Keratinocyte (primary cell): ENCODE measurements at regions not wholly inside any gene's neighbourhood (a gene's known extent, or its start where the extent isn't known, plus 50 kb on each side); places are given as distances from the start of the nearest gene placed in this dataset.

ENCODE experiments used
- DNase-seq: peaks from one replicate; pipeline ENCODE4 v3.0.0-alpha.2; 2011; ENCODE audit warnings: low read depth, missing footprints, low spot score
- FAIRE-seq: peaks from 2 replicates; lab custom pipeline; 2011; peaks lifted over from hg19 to GRCh38; lab: Jason Lieb, UNC
- H2AFZ ChIP-seq: 2 replicates; pipeline ENCODE4 v1.6.0; 2012; ENCODE audit warnings: low read length, control low read depth, inconsistent platforms; ENCODE audit not compliant: control insufficient read depth
- H3K27ac ChIP-seq: 2 replicates; pipeline ENCODE4 v1.5.1; 2011; ENCODE audit warnings: low read length; ENCODE audit not compliant: control insufficient read depth, insufficient read depth
- H3K27me3 ChIP-seq: 3 replicates; pipeline ENCODE4 v1.6.0; 2011; ENCODE audit warnings: low read length; ENCODE audit not compliant: control insufficient read depth, insufficient read depth; ENCODE audit errors: extremely low read depth
- H3K36me3 ChIP-seq, 2 experiments: 2 replicates in 1 of 2; 3 replicates in 1 of 2; pipeline ENCODE4 v1.5.1; 2011; ENCODE audit warnings: low read length in 2 of 2, mild to moderate bottlenecking in 1 of 2; ENCODE audit not compliant: control insufficient read depth in 2 of 2, insufficient read depth in 2 of 2; ENCODE audit errors: extremely low read depth in 1 of 2
- H3K4me1 ChIP-seq: 3 replicates; pipeline ENCODE4 v1.5.1; 2011; ENCODE audit warnings: low read length; ENCODE audit not compliant: control insufficient read depth, insufficient read depth; ENCODE audit errors: extremely low read depth
- H3K4me2 ChIP-seq: 3 replicates; pipeline ENCODE4 v1.6.0; 2011; ENCODE audit warnings: low read depth, low read length; ENCODE audit not compliant: control insufficient read depth, insufficient read depth; ENCODE audit errors: extremely low read depth
- H3K4me3 ChIP-seq, 3 experiments: fragments of 200-600 bp in 1 of 3; sonication (generic) in 1 of 3; 2 replicates in 2 of 3; 3 replicates in 1 of 3; pipeline ENCODE4 v1.5.1; 2011 to 2016; ENCODE audit warnings: low read length in 3 of 3, mild to moderate bottlenecking in 3 of 3, control low read depth in 2 of 3, inconsistent platforms in 1 of 3, low read depth in 1 of 3, mixed read lengths in 1 of 3, mixed run types in 1 of 3, moderate library complexity in 1 of 3; ENCODE audit not compliant: control insufficient read depth in 2 of 3, insufficient read depth in 2 of 3; ENCODE audit errors: extremely low read depth in 1 of 3
- H3K79me2 ChIP-seq: 2 replicates; pipeline ENCODE4 v1.6.0; 2012; ENCODE audit warnings: low read length; ENCODE audit not compliant: control insufficient read depth, insufficient read depth
- H3K9ac ChIP-seq: 3 replicates; pipeline ENCODE4 v1.6.0; 2011; ENCODE audit warnings: low read length; ENCODE audit not compliant: control insufficient read depth, insufficient read depth; ENCODE audit errors: extremely low read depth
- H3K9me1 ChIP-seq: 3 replicates; pipeline ENCODE4 v1.6.0; 2011; ENCODE audit warnings: low read length; ENCODE audit not compliant: control insufficient read depth, insufficient read depth; ENCODE audit errors: extremely low read depth
- H3K9me3 ChIP-seq: 2 replicates; pipeline ENCODE4 v1.5.1; 2012; ENCODE audit warnings: low read depth, low read length; ENCODE audit not compliant: control insufficient read depth
- H4K20me1 ChIP-seq: 3 replicates; pipeline ENCODE4 v1.6.0; 2011; ENCODE audit warnings: low read length; ENCODE audit not compliant: control insufficient read depth, insufficient read depth; ENCODE audit errors: extremely low read depth
- CTCF ChIP-seq, 3 experiments: IDR thresholded peaks in 1 of 3; conservative IDR thresholded peaks in 1 of 3; optimal IDR thresholded peaks in 1 of 3; 2 replicates in 2 of 3; 3 replicates in 1 of 3; pipeline versions ENCODE3 to v1.5.1; 2011; ENCODE audit warnings: low read length in 3 of 3, mild to moderate bottlenecking in 3 of 3, moderate library complexity in 2 of 3, control low read depth in 1 of 3, inconsistent platforms in 1 of 3; ENCODE audit not compliant: insufficient read depth in 2 of 3; ENCODE audit errors: extremely low read depth in 1 of 3
- EZH2 ChIP-seq: IDR thresholded peaks from one replicate; pipeline ENCODE4 v1.6.1; 2012; ENCODE audit warnings: inconsistent platforms, mild to moderate bottlenecking, low read length, moderate library complexity
- dilution Hi-C: fragments of 300-500 bp; cut with MboI; formaldehyde crosslinking; loops from one replicate; pipeline ENCODE4 v1.7.0; 2020; ENCODE audit warnings: low sequenced_read_pairs; ENCODE audit not compliant: extremely low pct_ligation_motif_present

GRCh38 chr15:98067339-98067738 is 106.8 kb downstream of the ARRDC4 start:
- Histone ChIP-seq H3K4me3 (no peak overlapping the region), H3K4me2 (no peak overlapping the region), H3K9ac (no peak overlapping the region), H4K20me1 (no peaks in the 10 kb centered on the region), H3K79me2 (no peaks in the 10 kb centered on the region), H3K9me3 (no peaks in the 10 kb centered on the region), H3K4me1 (no peaks in the 10 kb centered on the region), H3K36me3 (no peaks in the 10 kb centered on the region), H3K27ac (no peak overlapping the region), H3K9me1 (no peaks in the 10 kb centered on the region), H3K27me3 (no peaks in the 10 kb centered on the region), H2AFZ (no peak overlapping the region)
- FAIRE-seq (peak; percentile 58), DNase-seq (no peak)
- TF ChIP-seq EZH2 (no peak), CTCF (optimal IDR thresholded peaks at IDR 0.05 in 1 of 3, IDR thresholded peaks at IDR 0.05 in 1 of 3, conservative IDR thresholded peaks at IDR 0.05 in 1 of 3; ENCODE audit: extremely low read depth in 1 of 3, insufficient read depth in 2 of 3, low read length in 3 of 3) (no peak)
- dilution Hi-C loops = no loop called here

DNA sequence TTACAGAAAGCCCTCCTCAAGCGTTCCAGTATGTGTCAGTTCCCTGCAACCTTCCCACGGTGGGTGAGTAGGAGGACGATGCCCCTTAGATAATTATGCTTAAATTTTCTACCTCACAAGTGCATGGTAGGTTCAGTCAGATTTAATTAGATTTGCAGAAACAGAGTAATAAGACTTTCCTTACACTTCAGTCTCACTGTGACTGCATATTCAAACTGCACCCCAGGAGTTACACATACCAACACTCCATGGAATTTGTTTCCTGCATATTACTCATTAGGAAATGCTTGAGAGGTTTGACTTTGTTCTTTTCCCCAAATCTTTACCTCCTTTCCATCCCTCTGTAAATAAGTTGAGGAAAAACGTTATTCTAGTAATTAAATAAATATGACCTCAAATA is 108.8 kb downstream of the ARRDC4 start:
- DNase-seq = no peak

More for the DNA sequence above, 108.8 kb downstream of the ARRDC4 start:
- Histone ChIP-seq H3K79me2 (no peaks in the 10 kb centered on the region), H2AFZ (no peak overlapping the region), H3K4me3 (no peak overlapping the region), H3K4me1 (no peaks in the 10 kb centered on the region), H3K36me3 (no peaks in the 10 kb centered on the region), H3K9ac (no peak overlapping the region), H3K9me3 (no peaks in the 10 kb centered on the region), H4K20me1 (no peaks in the 10 kb centered on the region), H3K27ac (no peak overlapping the region), H3K27me3 (no peaks in the 10 kb centered on the region), H3K4me2 (no peak overlapping the region), H3K9me1 (no peaks in the 10 kb centered on the region)
- dilution Hi-C loops = no loop called here
- peak; percentile 34 for FAIRE-seq
- TF ChIP-seq CTCF (optimal IDR thresholded peaks at IDR 0.05 in 1 of 3, IDR thresholded peaks at IDR 0.05 in 1 of 3, conservative IDR thresholded peaks at IDR 0.05 in 1 of 3; ENCODE audit: extremely low read depth in 1 of 3, insufficient read depth in 2 of 3, low read length in 3 of 3) (no peak), EZH2 (no peak)
